WTC11 (cell line): ENCODE measurements at regions not wholly inside any gene's neighbourhood (a gene's known extent, or its start where the extent isn't known, plus 50 kb on each side); places are given as distances from the start of the nearest gene placed in this dataset.

ENCODE experiments used
- ATF3 ChIP-seq: sonication (generic); formaldehyde crosslinking; conservative IDR thresholded peaks from 2 replicates; pipeline ENCODE4 v1.8.1; 2022; ENCODE audit warnings: mild to moderate bottlenecking, missing genetic modification reagents
- CREM ChIP-seq: sonication (generic); formaldehyde crosslinking; IDR thresholded peaks from 2 replicates; pipeline ENCODE4 v1.8.1; 2022; ENCODE audit warnings: mild to moderate bottlenecking, missing genetic modification reagents, moderate library complexity
- CTCF ChIP-seq: fragments of 200-600 bp; IDR thresholded peaks from 2 replicates; pipeline ENCODE4 v1.8.0; 2022; ENCODE audit warnings: antibody characterized with exemption

- no peak for TF ChIP-seq CTCF
- TF ChIP-seq ATF3 (CRISPR knock-in tag), result no peak
- TF ChIP-seq CREM (CRISPR knock-in tag), result no peak
These were observed 278.9 kb upstream of the FOXF1 start for GRCh38 chr16:86231321-86231995.
